Stomach (tissue), 8 donors: ENCODE measurements at regions not wholly inside any gene's neighbourhood (a gene's known extent, or its start where the extent isn't known, plus 50 kb on each side); places are given as distances from the start of the nearest gene placed in this dataset.
"Not testable (repeated sequence)": the region's sequence is repeated elsewhere in the genome, so short reads cannot be mapped to it uniquely, and the experiment has no call there.

Experiments
- DNase-seq, 2 donors: peaks; one replicate each; pipeline versions ENCODE4 v3.0.0 to v3.0.0-alpha.2; 2013 to 2019
- H3K27ac ChIP-seq, 5 donors: fragments of 200-600 bp in 4 of 5; sonication (generic) in 4 of 5; one replicate each; pipeline ENCODE4 v1.5.1; 2013 to 2019; ENCODE audit warnings: mild to moderate bottlenecking in 1 of 5, moderate library complexity in 1 of 5
- H3K27me3 ChIP-seq, 3 donors: fragments of 200-600 bp; sonication (generic); one replicate each; pipeline ENCODE4 v1.5.1; 2017 to 2019; ENCODE audit warnings: mixed run types in 1 of 3
- H3K36me3 ChIP-seq, 4 donors: fragments of 200-600 bp; sonication (generic); 1 replicate in 3 of 4; 2 replicates in 1 of 4; pipeline ENCODE4 v1.5.1; 2016 to 2019
- H3K4me1 ChIP-seq, 4 donors: fragments of 200-600 bp; sonication (generic); one replicate each; pipeline ENCODE4 v1.5.1; 2016 to 2019
- H3K4me3 ChIP-seq, 4 donors: fragments of 200-600 bp; sonication (generic) in 3 of 4; one replicate each; pipeline ENCODE4 v1.5.1; 2016 to 2019; ENCODE audit warnings: mild to moderate bottlenecking in 1 of 4
- H3K9me3 ChIP-seq, 4 donors: fragments of 200-600 bp; sonication (generic); one replicate each; pipeline ENCODE4 v1.5.1; 2016 to 2019
- EP300 ChIP-seq: sonication (generic); formaldehyde crosslinking; IDR thresholded peaks from one replicate; pipeline ENCODE4 v1.6.1; 2017; ENCODE audit warnings: antibody characterized with exemption
- POLR2A ChIP-seq, 4 donors: fragments of 450-650 bp; IDR thresholded peaks; one replicate each; pipeline ENCODE4 v1.6.1; 2016; ENCODE audit warnings: antibody characterized with exemption in 4 of 4, control low read depth in 2 of 4, mild to moderate bottlenecking in 1 of 4, moderate library complexity in 1 of 4
- POLR2AphosphoS5 ChIP-seq, 3 donors: sonication (generic); formaldehyde crosslinking; IDR thresholded peaks; one replicate each; pipeline ENCODE4 v1.6.1; 2016; ENCODE audit warnings: antibody characterized with exemption in 3 of 3
- WGBS, 5 donors: extraction: QIAGEN DNeasy Blood & Tissue Kit in 3 of 5; methylation state at CpG; one replicate each; pipeline versions ENCODE4 v1.1.5 to v1.1.7; 2013 to 2018; 5-methylcytosine and 5-hydroxymethylcytosine counted together
- intact Hi-C: fragments of 100-400 bp; cut with DNase I; formaldehyde crosslinking; loops from one replicate; pipeline ENCODE4 v1.15.1; 2023; ENCODE audit warnings: low total_unique reads
- TF ChIP-seq, protein P1 (sequence below), 7 experiments: fragments of 450-650 bp in 4 of 7; fragments of 200-600 bp in 3 of 7; sonication (generic) in 3 of 7; IDR thresholded peaks; one replicate each; pipeline ENCODE4 v1.5.1; 2016 to 2019; ENCODE audit warnings: antibody characterized with exemption in 7 of 7, control low read depth in 2 of 7, mild to moderate bottlenecking in 1 of 7
- donor health status: healthy with polysubstance abuse.
- donor health status: Bipolar disorder and iron deficiency.
- donor health status: healthy.

DNA sequence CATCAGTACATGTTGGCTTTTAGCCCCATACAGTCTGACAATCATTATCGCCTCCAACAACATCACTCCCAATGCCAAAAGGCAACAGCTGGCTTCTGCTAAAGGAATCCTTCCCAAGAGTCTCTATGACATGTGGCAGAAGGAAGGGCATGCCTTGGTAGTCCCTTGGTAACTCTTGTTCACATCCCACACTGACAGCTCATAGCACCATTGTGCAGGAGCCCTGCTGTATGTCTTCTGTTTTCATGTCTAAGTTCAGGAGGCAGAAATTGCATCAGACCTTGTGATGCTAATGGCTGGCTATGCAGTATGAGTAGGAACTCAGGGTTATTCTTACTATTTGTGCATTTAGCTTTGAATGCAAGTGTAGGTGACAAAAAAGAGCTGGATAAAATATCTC, 392.1 kb downstream of the PTH2R start:
- no peaks in the 10 kb centered on the region for H3K4me1 ChIP-seq
- H3K27ac ChIP-seq: no peak overlapping the region
- WGBS, 5 donors: 83 to 94% (median 90%) methylated on average over 1 of the region's 1 CpG
- TF ChIP-seq POLR2A (IDR thresholded peaks at IDR 0.05) (no peak), POLR2AphosphoS5 (IDR thresholded peaks at IDR 0.05) (no peak), EP300 (no peak)
- TF ChIP-seq, protein P1, sequence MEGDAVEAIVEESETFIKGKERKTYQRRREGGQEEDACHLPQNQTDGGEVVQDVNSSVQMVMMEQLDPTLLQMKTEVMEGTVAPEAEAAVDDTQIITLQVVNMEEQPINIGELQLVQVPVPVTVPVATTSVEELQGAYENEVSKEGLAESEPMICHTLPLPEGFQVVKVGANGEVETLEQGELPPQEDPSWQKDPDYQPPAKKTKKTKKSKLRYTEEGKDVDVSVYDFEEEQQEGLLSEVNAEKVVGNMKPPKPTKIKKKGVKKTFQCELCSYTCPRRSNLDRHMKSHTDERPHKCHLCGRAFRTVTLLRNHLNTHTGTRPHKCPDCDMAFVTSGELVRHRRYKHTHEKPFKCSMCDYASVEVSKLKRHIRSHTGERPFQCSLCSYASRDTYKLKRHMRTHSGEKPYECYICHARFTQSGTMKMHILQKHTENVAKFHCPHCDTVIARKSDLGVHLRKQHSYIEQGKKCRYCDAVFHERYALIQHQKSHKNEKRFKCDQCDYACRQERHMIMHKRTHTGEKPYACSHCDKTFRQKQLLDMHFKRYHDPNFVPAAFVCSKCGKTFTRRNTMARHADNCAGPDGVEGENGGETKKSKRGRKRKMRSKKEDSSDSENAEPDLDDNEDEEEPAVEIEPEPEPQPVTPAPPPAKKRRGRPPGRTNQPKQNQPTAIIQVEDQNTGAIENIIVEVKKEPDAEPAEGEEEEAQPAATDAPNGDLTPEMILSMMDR (IDR thresholded peaks at IDR 0.05): no peak
- no peak overlapping the region for H3K4me3 ChIP-seq
- no peaks in the 10 kb centered on the region for H3K36me3 ChIP-seq
- no peaks in the 10 kb centered on the region for H3K9me3 ChIP-seq
- no peaks in the 10 kb centered on the region for H3K27me3 ChIP-seq
- no peak for DNase-seq
- intact Hi-C loops: no loop called here

DNA sequence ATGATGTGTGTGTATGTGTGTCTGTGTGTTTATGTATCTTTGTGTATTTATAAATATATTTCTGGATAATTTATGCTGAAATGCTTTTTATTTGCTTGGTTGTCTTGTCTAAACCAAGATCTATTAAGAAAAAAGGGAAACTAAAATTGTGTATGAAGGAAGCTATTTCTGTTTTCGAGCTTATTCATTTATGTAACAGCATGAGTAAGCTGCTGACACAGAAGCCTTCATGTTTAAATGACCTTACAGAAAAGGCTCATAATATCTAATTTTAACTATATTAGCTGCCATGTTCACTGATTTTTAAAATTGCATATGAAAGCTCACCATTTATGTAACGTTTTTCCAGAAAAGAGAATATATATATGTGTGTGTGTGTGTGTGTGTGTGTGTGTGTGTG, 392.8 kb downstream of the PTH2R start:
- no peak for DNase-seq
- 62 to 74% (median 67%) methylated on average over 2 of the region's 2 CpGs for WGBS, 5 donors

DNA sequence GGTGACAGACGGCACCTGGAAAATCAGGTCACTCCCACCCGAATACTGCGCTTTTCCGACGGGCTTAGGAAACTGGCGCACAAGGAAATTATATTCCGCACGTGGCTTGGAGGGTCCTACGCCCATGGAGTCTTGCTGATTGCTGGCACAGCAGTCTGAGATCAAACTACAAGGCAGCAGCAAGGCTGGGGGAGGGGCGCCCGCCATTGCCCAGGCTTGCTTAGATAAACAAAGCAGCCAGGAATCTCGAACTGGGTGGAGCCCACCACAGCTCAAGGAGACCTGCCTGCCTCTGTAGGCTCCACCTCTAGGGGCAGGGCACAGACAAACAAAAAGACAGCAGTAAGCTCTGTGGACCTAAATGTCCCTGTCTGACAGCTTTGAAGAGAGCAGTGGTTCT, 394.3 kb downstream of the PTH2R start:
- H3K4me3 ChIP-seq, DNase-seq, H3K4me1 ChIP-seq, intact Hi-C loops, H3K36me3 ChIP-seq, H3K9me3 ChIP-seq, H3K27ac ChIP-seq, H3K27me3 ChIP-seq: not testable (repeated sequence)
- WGBS, 5 donors: 79 to 85% (median 83%) methylated on average over 12 of the region's 12 CpGs

More for the DNA sequence above, 392.8 kb downstream of the PTH2R start:
- Histone ChIP-seq H3K36me3 (no peaks in the 10 kb centered on the region), H3K4me1 (no peaks in the 10 kb centered on the region), H3K4me3 (no peak overlapping the region), H3K27me3 (no peaks in the 10 kb centered on the region), H3K9me3 (no peaks in the 10 kb centered on the region), H3K27ac (no peak overlapping the region)
- no peak for TF ChIP-seq EP300
- no peak for TF ChIP-seq POLR2AphosphoS5 (IDR thresholded peaks at IDR 0.05)
- TF ChIP-seq POLR2A (IDR thresholded peaks at IDR 0.05): no peak
- TF ChIP-seq, protein P1 (IDR thresholded peaks at IDR 0.05): no peak
- intact Hi-C loops: no loop called here

GRCh38 chr2:208807756-208808155, 401.2 kb downstream of the PTH2R start:
- DNase-seq: no peak
- Histone ChIP-seq H3K27me3 (no peaks in the 10 kb centered on the region), H3K36me3 (no peaks in the 10 kb centered on the region), H3K27ac (no peak overlapping the region), H3K9me3 (no peaks in the 10 kb centered on the region), H3K4me1 (no peaks in the 10 kb centered on the region), H3K4me3 (no peak overlapping the region)
- TF ChIP-seq, protein P1 (IDR thresholded peaks at IDR 0.05): no peak
- TF ChIP-seq EP300: no peak
- no peak for TF ChIP-seq POLR2AphosphoS5 (IDR thresholded peaks at IDR 0.05)
- no peak for TF ChIP-seq POLR2A (IDR thresholded peaks at IDR 0.05)
- intact Hi-C loops: no loop called here
- 71 to 77% (median 73%) methylated on average over 2 of the region's 2 CpGs for WGBS, 5 donors

GRCh38 chr2:208811885-208812284, 405.3 kb downstream of the PTH2R start:
- H3K36me3 ChIP-seq, intact Hi-C loops, H3K27me3 ChIP-seq, H3K27ac ChIP-seq, DNase-seq, H3K4me1 ChIP-seq, H3K9me3 ChIP-seq, H3K4me3 ChIP-seq: not testable (repeated sequence)
- WGBS, 5 donors: 40 to 80% (median 57%) methylated on average over 6 to 9 of the region's 10 CpGs

DNA sequence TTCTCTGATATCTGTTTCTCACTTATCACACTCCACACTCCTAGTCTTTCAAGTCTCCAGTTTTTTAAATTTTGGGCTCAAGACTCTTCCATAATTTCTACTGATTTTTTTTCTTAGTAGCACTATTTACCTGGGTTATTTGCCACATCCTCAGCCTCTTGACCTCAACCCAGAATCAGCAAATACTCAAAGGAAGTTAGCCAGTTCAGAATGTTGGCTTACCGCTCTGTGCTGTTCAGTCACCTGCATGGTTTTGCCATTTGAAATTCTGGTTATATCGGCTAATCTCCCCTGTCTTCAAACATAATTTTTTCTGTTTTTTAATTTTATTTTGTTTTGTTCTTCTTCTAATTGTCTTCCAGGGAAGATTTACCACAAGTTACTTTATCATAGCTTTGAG, 412.6 kb downstream of the PTH2R start:
- TF ChIP-seq, protein P1 (IDR thresholded peaks at IDR 0.05): no peak
- no peak for TF ChIP-seq POLR2A (IDR thresholded peaks at IDR 0.05)
- TF ChIP-seq POLR2AphosphoS5 (IDR thresholded peaks at IDR 0.05): no peak
- TF ChIP-seq EP300: no peak
- Histone ChIP-seq H3K36me3 (no peaks in the 10 kb centered on the region), H3K4me3 (no peak overlapping the region), H3K9me3 (no peaks in the 10 kb centered on the region), H3K27ac (no peak overlapping the region), H3K4me1 (no peaks in the 10 kb centered on the region), H3K27me3 (no peaks in the 10 kb centered on the region)
- intact Hi-C loops: no loop called here
- WGBS, 5 donors: 41 to 71% (median 62%) methylated on average over 2 of the region's 2 CpGs
- DNase-seq: no peak
